Neuronal stem cell (in vitro differentiated cells): ENCODE measurements at regions not wholly inside any gene's neighbourhood (a gene's known extent, or its start where the extent isn't known, plus 50 kb on each side); places are given as distances from the start of the nearest gene placed in this dataset.

Source experiments
- DNase-seq: peaks from one replicate; pipeline ENCODE4 v3.0.0-alpha.2; 2013; ENCODE audit warnings: low spot score
- H2AFZ ChIP-seq: one replicate; pipeline ENCODE4 v1.6.1; 2013; ENCODE audit warnings: mild to moderate bottlenecking, low read length, inconsistent platforms
- H2AK5ac ChIP-seq: 2 replicates; pipeline ENCODE4 v1.6.1; 2013; ENCODE audit warnings: low read depth, mild to moderate bottlenecking, inconsistent platforms, low read length, moderate library complexity, mixed read lengths
- H2BK120ac ChIP-seq: 2 replicates; pipeline ENCODE4 v1.6.1; 2013; ENCODE audit warnings: low read depth, mild to moderate bottlenecking, inconsistent platforms, low read length, moderate library complexity, mixed read lengths
- H2BK12ac ChIP-seq: one replicate; pipeline ENCODE4 v1.6.1; 2013; ENCODE audit warnings: low read length, inconsistent platforms
- H2BK15ac ChIP-seq: 2 replicates; pipeline ENCODE4 v1.6.1; 2013; ENCODE audit warnings: mild to moderate bottlenecking, low read length, inconsistent platforms, mixed read lengths
- H2BK5ac ChIP-seq: one replicate; pipeline ENCODE4 v1.6.1; 2013; ENCODE audit warnings: inconsistent platforms, mild to moderate bottlenecking, low read length, moderate library complexity
- H3K14ac ChIP-seq: one replicate; pipeline ENCODE4 v1.6.1; 2013; ENCODE audit warnings: low read length, inconsistent platforms
- H3K18ac ChIP-seq: 2 replicates; pipeline ENCODE4 v1.6.1; 2013; ENCODE audit warnings: low read length, inconsistent platforms
- H3K23ac ChIP-seq: 2 replicates; pipeline ENCODE4 v1.6.1; 2013; ENCODE audit warnings: low read depth, mild to moderate bottlenecking, mixed read lengths, low read length, inconsistent platforms; ENCODE audit not compliant: poor library complexity
- H3K27ac ChIP-seq: replicated peaks from 3 replicates; pipeline ENCODE4 v1.5.1; 2013; ENCODE audit warnings: low read length, inconsistent platforms
- H3K27me3 ChIP-seq, 3 experiments: 2 replicates each; pipeline ENCODE4 v1.6.1; 2013; ENCODE audit warnings: low read length in 3 of 3, mild to moderate bottlenecking in 2 of 3, inconsistent platforms in 1 of 3, low read depth in 1 of 3, mixed read lengths in 1 of 3, moderate library complexity in 1 of 3; ENCODE audit not compliant: control insufficient read depth in 3 of 3, insufficient read depth in 3 of 3
- H3K36me3 ChIP-seq, 2 donors: replicated peaks in 1 of 2; 2 replicates each; pipeline ENCODE4 v1.6.1; 2013; ENCODE audit warnings: low read length in 2 of 2; ENCODE audit not compliant: control insufficient read depth in 2 of 2, insufficient read depth in 2 of 2
- H3K4ac ChIP-seq: 2 replicates; pipeline ENCODE4 v1.6.1; 2013; ENCODE audit warnings: inconsistent platforms, mild to moderate bottlenecking, low read length, moderate library complexity
- H3K4me1 ChIP-seq, 2 donors: 1 replicate in 1 of 2; 2 replicates in 1 of 2; pipeline ENCODE4 v1.6.1; 2013; ENCODE audit warnings: low read length in 2 of 2, low read depth in 1 of 2; ENCODE audit not compliant: control insufficient read depth in 2 of 2, insufficient read depth in 1 of 2
- H3K4me2 ChIP-seq: one replicate; pipeline ENCODE4 v1.6.1; 2013; ENCODE audit warnings: mild to moderate bottlenecking, low read length, inconsistent platforms; ENCODE audit not compliant: insufficient read depth, poor library complexity, severe bottlenecking
- H3K4me3 ChIP-seq, 2 donors: 2 replicates each; pipeline ENCODE4 v1.5.1; 2013; ENCODE audit warnings: low read length in 2 of 2, mild to moderate bottlenecking in 2 of 2, inconsistent platforms in 1 of 2, moderate library complexity in 1 of 2
- H3K79me1 ChIP-seq: one replicate; pipeline ENCODE4 v1.6.1; 2013; ENCODE audit warnings: low read depth, mild to moderate bottlenecking, inconsistent platforms, low read length, moderate library complexity
- H3K9ac ChIP-seq: one replicate; pipeline ENCODE4 v1.6.1; 2013; ENCODE audit warnings: mild to moderate bottlenecking, low read depth, low read length, inconsistent platforms; ENCODE audit not compliant: poor library complexity
- H3K9me3 ChIP-seq, 2 donors: replicated peaks in 1 of 2; 2 replicates each; pipeline versions ENCODE3 to v1.6.1; 2013; ENCODE audit warnings: low read length in 2 of 2, mild to moderate bottlenecking in 2 of 2, inconsistent platforms in 1 of 2, low read depth in 1 of 2, mixed read lengths in 1 of 2, moderate library complexity in 1 of 2; ENCODE audit not compliant: control insufficient read depth in 2 of 2, insufficient read depth in 1 of 2
- H4K8ac ChIP-seq: one replicate; pipeline ENCODE4 v1.6.1; 2013; ENCODE audit warnings: low read depth, mild to moderate bottlenecking, inconsistent platforms, low read length, moderate library complexity
- H4K91ac ChIP-seq: one replicate; pipeline ENCODE4 v1.6.1; 2013; ENCODE audit warnings: low read length, low read depth, mild to moderate bottlenecking, inconsistent platforms; ENCODE audit not compliant: poor library complexity
- whole genome bisulfite sequencing, 2 donors: extraction: QIAGEN DNeasy Blood & Tissue Kit; methylation state at CpG; one replicate each; pipeline ENCODE4 v1.1.7; 2013; ENCODE audit warnings: missing lambda C conversion rate in 2 of 2, mixed read lengths in 1 of 2; ENCODE audit not compliant: insufficient read length in 2 of 2, insufficient replicate concordance in 1 of 2; ENCODE audit errors: extremely low coverage in 2 of 2; 5-methylcytosine and 5-hydroxymethylcytosine counted together

DNA sequence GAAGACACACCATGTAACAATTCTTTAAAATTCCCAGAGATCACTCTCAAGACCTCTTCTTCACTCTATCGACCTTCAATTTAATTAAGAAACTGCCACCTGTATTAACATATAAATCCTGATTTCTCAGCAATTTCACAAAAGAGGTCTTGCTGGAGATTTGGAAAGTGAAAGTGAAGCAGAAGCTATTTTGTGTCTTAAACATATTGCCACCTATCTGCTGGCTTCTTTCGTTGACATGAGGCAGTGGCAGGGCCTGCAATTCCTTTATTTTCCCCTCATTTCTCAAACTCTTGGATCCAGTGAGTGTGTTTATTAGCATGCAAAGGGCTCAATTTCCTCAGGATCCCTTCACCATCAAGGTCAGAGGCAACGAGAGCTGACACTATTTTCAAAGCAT, 780.2 kb upstream of the SLITRK1 start:
- no peak overlapping the region for H3K4me3 ChIP-seq
- no peak overlapping the region for H2AFZ ChIP-seq
- H2BK15ac ChIP-seq: no peak overlapping the region
- H3K27me3 ChIP-seq: peaks cover 0 to 1% (median 0%) of the 10 kb centered on the region in 3 experiments
- no peak overlapping the region for H3K18ac ChIP-seq
- no peak overlapping the region for H3K27ac ChIP-seq
- no peak overlapping the region for H2BK5ac ChIP-seq
- H4K91ac ChIP-seq: no peak overlapping the region
- H2AK5ac ChIP-seq: no peak overlapping the region
- no peaks in the 10 kb centered on the region for H3K79me1 ChIP-seq
- no peaks in the 10 kb centered on the region for H3K36me3 ChIP-seq
- H2BK120ac ChIP-seq: no peak overlapping the region
- DNase-seq: no peak
- no peak overlapping the region for H2BK12ac ChIP-seq
- H3K23ac ChIP-seq: no peak overlapping the region
- no peak overlapping the region for H3K14ac ChIP-seq
- H3K4me2 ChIP-seq: no peak overlapping the region
- H4K8ac ChIP-seq: no peak overlapping the region
- H3K4ac ChIP-seq: no peak overlapping the region
- H3K9ac ChIP-seq: no peak overlapping the region
- WGBS, 2 donors: no CpG with 5 or more reads among the region's 3 CpGs
- H3K9me3 ChIP-seq: no peaks in the 10 kb centered on the region
- no peaks in the 10 kb centered on the region for H3K4me1 ChIP-seq

DNA sequence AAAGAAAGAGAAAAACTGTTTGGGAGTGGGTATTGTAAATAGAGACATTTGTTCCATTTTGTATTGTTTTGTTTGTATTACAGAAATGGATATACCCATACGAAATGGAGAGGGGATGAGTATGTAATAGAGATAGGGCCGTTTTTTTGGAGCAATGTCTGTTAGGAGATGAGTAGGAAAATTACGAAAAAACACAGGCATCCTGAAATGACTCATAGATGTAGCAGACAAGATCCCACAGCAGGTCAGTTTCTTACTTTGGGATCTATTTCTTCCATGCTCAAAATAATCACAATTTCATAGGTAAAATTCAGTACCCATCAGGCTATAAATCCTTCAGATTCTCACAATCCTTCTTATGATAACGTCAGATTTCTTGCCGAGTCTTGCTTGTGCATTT, 779.4 kb upstream of the SLITRK1 start:
- no peak overlapping the region for H3K9ac ChIP-seq
- no peaks in the 10 kb centered on the region for H3K79me1 ChIP-seq
- H2BK15ac ChIP-seq: no peak overlapping the region
- no peak overlapping the region for H2AFZ ChIP-seq
- no peak overlapping the region for H2AK5ac ChIP-seq
- H4K91ac ChIP-seq: no peak overlapping the region
- H3K36me3 ChIP-seq: no peaks in the 10 kb centered on the region
- no peaks in the 10 kb centered on the region for H3K4me1 ChIP-seq
- DNase-seq: no peak
- H3K27ac ChIP-seq: no peak overlapping the region
- no peak overlapping the region for H3K18ac ChIP-seq
- H2BK120ac ChIP-seq: no peak overlapping the region
- WGBS, 2 donors: no CpG with 5 or more reads among the region's 5 CpGs
- no peak overlapping the region for H3K4me3 ChIP-seq
- H2BK5ac ChIP-seq: no peak overlapping the region
- H3K4me2 ChIP-seq: no peak overlapping the region
- H3K14ac ChIP-seq: no peak overlapping the region
- no peak overlapping the region for H2BK12ac ChIP-seq
- H4K8ac ChIP-seq: no peak overlapping the region
- no peak overlapping the region for H3K23ac ChIP-seq
- H3K27me3 ChIP-seq: peaks cover 0 to 1% (median 0%) of the 10 kb centered on the region in 3 experiments
- no peak overlapping the region for H3K4ac ChIP-seq
- H3K9me3 ChIP-seq: no peaks in the 10 kb centered on the region

DNA sequence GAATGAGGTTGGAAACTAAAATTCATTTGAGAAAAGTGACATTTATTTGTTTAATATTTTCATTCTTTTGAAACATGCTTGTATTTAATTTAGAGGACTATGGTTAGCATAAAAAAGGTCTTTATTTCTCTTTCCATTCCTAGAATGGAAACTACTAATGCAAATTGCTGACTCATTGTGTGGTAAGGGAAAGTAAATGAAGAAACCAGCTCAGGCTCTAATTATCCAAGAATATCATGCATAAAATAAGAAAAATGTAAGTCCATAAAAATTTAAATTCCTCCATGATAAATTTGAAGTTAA, 777.0 kb upstream of the SLITRK1 start:
- Histone ChIP-seq H2AK5ac (no peak overlapping the region), H4K8ac (no peak overlapping the region)
- no peak for DNase-seq

DNA sequence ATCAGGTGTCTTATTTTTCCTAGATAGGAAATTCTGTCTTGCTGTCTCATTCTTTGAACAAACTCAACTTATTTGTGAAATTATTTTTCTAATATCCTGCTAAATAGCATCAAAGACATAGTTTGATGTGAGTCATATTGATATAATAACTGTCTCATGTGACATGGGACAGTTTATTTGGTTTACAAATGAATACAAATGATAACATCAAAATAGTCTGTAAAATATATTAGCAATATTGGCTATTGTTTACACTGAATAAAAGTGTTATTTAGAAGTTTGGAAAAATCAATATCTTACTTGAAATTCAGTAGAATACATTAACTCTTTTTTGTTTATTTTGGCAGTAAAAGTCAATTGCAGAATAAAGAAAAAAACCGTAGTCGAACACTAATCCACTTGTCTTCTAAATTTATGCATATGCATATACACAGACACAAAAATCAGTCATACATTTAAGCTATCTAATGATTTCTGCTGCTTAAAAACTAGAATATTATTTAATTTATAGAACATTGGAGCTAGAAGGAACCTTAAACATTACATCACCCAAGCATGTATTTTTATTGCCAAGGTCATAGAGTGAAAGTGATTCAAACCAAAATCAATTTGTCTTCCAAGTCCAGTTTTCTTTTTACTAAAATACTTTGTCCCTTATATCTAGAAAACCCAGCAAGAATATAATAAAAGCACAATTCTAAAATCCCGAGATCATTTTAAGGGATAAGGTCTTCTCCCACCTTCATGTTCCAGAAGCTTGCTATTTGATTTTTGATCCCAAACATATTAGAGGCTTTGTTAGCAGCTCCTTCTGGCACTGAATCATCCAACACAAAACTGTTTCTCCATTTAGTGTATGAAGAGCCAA, 776.5 kb upstream of the SLITRK1 start:
- no peak overlapping the region for H3K4me2 ChIP-seq
- H3K79me1 ChIP-seq: no peaks in the 10 kb centered on the region
- H3K4me3 ChIP-seq: no peak overlapping the region
- no peak overlapping the region for H2AFZ ChIP-seq
- H3K36me3 ChIP-seq: no peaks in the 10 kb centered on the region
- H3K4ac ChIP-seq: no peak overlapping the region
- H2AK5ac ChIP-seq: no peak overlapping the region
- DNase-seq: no peak
- H3K23ac ChIP-seq: no peak overlapping the region
- H3K4me1 ChIP-seq: peaks cover 0 to 6% of the 10 kb centered on the region in 2 donors
- H3K18ac ChIP-seq: no peak overlapping the region
- H3K27ac ChIP-seq: no peak overlapping the region
- H3K9ac ChIP-seq: no peak overlapping the region
- H2BK12ac ChIP-seq: no peak overlapping the region
- WGBS, 2 donors: no CpG with 5 or more reads among the region's 3 CpGs
- H2BK15ac ChIP-seq: no peak overlapping the region
- peaks cover 0 to 1% (median 0%) of the 10 kb centered on the region in 3 experiments for H3K27me3 ChIP-seq
- no peak overlapping the region for H2BK120ac ChIP-seq
- peaks cover 0 to under 1% of the 10 kb centered on the region in 2 donors for H3K9me3 ChIP-seq
- H3K14ac ChIP-seq: no peak overlapping the region
- H2BK5ac ChIP-seq: no peak overlapping the region
- H4K8ac ChIP-seq: no peak overlapping the region
- H4K91ac ChIP-seq: no peak overlapping the region

More for the DNA sequence above, 777.0 kb upstream of the SLITRK1 start:
- Histone ChIP-seq H3K4me2 (no peak overlapping the region), H2BK120ac (no peak overlapping the region), H3K14ac (no peak overlapping the region), H2BK5ac (no peak overlapping the region), H2BK15ac (no peak overlapping the region), H3K9ac (no peak overlapping the region), H3K18ac (no peak overlapping the region), H2BK12ac (no peak overlapping the region), H3K27me3 (peaks cover 0 to 1% (median 0%) of the 10 kb centered on the region in 3 experiments), H2AFZ (no peak overlapping the region), H4K91ac (no peak overlapping the region), H3K4me3 (no peak overlapping the region), H3K27ac (no peak overlapping the region), H3K4ac (no peak overlapping the region), H3K23ac (no peak overlapping the region), H3K79me1 (no peaks in the 10 kb centered on the region), H3K4me1 (peaks cover 0 to 6% of the 10 kb centered on the region in 2 donors), H3K9me3 (no peaks in the 10 kb centered on the region), H3K36me3 (no peaks in the 10 kb centered on the region)
